Nephron (organoid): ENCODE measurements at regions not wholly inside any gene's neighbourhood (a gene's known extent, or its start where the extent isn't known, plus 50 kb on each side); places are given as distances from the start of the nearest gene placed in this dataset.

ENCODE experiments used
- H3K27ac Mint-ChIP-seq, 3 experiments: 2 replicates each; pipeline ENCODE4 v1.8.0; 2020; ENCODE audit warnings: mixed read lengths in 3 of 3, mild to moderate bottlenecking in 2 of 3, moderate library complexity in 1 of 3
- H3K27me3 Mint-ChIP-seq: 2 replicates; pipeline ENCODE4 v1.8.0; 2021; ENCODE audit warnings: low read depth, mild to moderate bottlenecking, moderate library complexity, mixed read lengths
- H3K36me3 Mint-ChIP-seq: 2 replicates; pipeline ENCODE4 v1.8.0; 2020; ENCODE audit warnings: low read depth, mixed read lengths
- H3K4me1 Mint-ChIP-seq: 2 replicates; pipeline ENCODE4 v1.8.0; 2020; ENCODE audit warnings: mixed read lengths
- H3K4me3 Mint-ChIP-seq, 3 experiments: 2 replicates each; pipeline ENCODE4 v1.8.0; 2020; ENCODE audit warnings: mild to moderate bottlenecking in 3 of 3, mixed read lengths in 3 of 3, moderate library complexity in 2 of 3
- H3K9me3 Mint-ChIP-seq: 2 replicates; pipeline ENCODE4 v1.8.0; 2020; ENCODE audit warnings: mixed read lengths
- TF ChIP-seq, protein P1 (sequence below), 3 experiments: fragments of 200-600 bp; sonication (generic); IDR thresholded peaks; one replicate each; pipeline ENCODE4 v1.5.0; 2021; ENCODE audit warnings: antibody characterized with exemption in 3 of 3; ENCODE audit not compliant: unreplicated experiment in 3 of 3

DNA sequence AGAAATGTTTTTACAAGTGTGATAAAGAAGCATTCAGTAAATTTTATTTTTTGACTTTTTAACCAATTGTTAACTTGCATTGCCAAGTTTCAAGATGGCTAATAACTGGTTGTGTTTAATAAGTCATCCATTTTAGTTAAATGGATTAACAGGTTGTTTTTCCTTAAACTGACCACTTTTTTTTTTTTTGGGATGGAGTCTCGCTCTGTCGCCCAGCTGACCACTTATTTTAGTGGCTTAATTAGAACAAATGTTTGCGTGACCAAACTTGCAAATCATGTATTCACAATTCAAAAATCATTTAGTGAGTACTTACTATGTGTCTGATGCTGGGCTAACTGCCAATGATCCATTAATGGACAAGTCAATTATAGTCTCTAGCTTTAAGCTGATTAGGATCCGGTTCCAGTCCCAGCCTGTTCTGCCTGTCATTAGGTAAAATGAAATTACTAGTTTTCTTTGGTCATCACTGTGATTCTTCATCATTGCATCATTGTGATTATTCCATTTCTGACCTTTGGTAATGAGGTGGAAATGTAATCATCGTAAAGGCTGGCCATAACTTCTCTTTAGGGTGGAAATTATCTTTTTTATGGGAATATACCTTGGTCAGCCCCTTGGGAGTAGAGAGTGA is 729.2 kb upstream of the MARCKS start:
- H3K4me1 Mint-ChIP-seq: peaks cover 19% of the 10 kb centered on the region
- peak overlapping the region in 1 of 3 experiments; percentile 24 for H3K27ac Mint-ChIP-seq
- H3K27me3 Mint-ChIP-seq: no peaks in the 10 kb centered on the region
- no peaks in the 10 kb centered on the region for H3K36me3 Mint-ChIP-seq
- no peak overlapping the region for H3K4me3 Mint-ChIP-seq
- H3K9me3 Mint-ChIP-seq: no peaks in the 10 kb centered on the region
- TF ChIP-seq, protein P1, sequence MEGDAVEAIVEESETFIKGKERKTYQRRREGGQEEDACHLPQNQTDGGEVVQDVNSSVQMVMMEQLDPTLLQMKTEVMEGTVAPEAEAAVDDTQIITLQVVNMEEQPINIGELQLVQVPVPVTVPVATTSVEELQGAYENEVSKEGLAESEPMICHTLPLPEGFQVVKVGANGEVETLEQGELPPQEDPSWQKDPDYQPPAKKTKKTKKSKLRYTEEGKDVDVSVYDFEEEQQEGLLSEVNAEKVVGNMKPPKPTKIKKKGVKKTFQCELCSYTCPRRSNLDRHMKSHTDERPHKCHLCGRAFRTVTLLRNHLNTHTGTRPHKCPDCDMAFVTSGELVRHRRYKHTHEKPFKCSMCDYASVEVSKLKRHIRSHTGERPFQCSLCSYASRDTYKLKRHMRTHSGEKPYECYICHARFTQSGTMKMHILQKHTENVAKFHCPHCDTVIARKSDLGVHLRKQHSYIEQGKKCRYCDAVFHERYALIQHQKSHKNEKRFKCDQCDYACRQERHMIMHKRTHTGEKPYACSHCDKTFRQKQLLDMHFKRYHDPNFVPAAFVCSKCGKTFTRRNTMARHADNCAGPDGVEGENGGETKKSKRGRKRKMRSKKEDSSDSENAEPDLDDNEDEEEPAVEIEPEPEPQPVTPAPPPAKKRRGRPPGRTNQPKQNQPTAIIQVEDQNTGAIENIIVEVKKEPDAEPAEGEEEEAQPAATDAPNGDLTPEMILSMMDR (IDR thresholded peaks at IDR 0.05; ENCODE audit: unreplicated experiment in 3 of 3): no peak

DNA sequence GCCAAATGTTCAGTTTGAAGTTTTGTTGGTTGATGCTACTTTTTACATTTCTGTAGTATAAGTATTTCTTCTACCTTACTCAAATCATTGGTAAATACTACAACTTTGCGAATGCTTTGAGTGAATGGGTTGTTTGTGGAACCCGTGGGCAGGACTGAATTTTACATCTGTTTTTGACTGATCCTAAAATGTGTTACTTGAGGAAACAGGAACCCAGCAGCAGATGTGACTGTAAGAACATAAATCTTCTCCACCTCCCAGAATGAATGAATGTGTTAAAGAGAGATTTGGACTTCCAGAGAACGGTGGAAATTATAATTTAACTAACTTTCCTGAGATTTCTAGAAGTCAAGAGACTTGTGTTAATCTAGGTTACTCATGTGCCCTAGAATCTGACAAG is 728.5 kb upstream of the MARCKS start:
- Mint-ChIP-seq H3K4me1 (peaks cover 14% of the 10 kb centered on the region), H3K36me3 (no peaks in the 10 kb centered on the region), H3K4me3 (no peak overlapping the region), H3K27me3 (no peaks in the 10 kb centered on the region), H3K27ac (no peak overlapping the region), H3K9me3 (no peaks in the 10 kb centered on the region)
- TF ChIP-seq, protein P1 (IDR thresholded peaks at IDR 0.05; ENCODE audit: unreplicated experiment in 3 of 3): no peak

DNA sequence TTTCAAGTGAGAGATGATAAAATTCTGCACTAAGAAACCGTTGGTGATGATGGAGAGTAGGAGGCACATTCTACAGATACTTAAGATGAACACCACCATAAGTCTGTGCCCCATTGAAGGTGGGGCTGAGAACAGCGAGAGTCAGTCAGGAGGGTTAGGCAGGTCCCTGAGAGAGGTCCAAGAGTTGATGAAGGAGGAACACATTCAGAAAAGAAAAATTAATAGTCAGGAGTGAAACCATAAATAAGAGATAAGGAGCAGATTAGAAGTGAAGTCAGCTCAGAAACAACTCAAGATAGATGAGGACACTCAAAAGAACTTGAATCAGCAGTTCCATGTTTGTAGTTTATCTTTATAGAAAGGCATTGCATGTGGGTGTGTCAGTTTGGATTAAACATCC is 727.2 kb upstream of the MARCKS start:
- Mint-ChIP-seq H3K4me3 (no peak overlapping the region), H3K36me3 (no peaks in the 10 kb centered on the region), H3K27ac (no peak overlapping the region)

GRCh38 chr6:113137426-113137825 is 719.7 kb upstream of the MARCKS start:
- TF ChIP-seq, protein P1 (IDR thresholded peaks at IDR 0.05; ENCODE audit: unreplicated experiment in 3 of 3): no peak
- H3K4me1 Mint-ChIP-seq: peaks cover 20% of the 10 kb centered on the region
- peak overlapping the region; percentile 91 to 98 (median 96) for H3K27ac Mint-ChIP-seq
- no peaks in the 10 kb centered on the region for H3K36me3 Mint-ChIP-seq
- H3K27me3 Mint-ChIP-seq: peaks cover 5% of the 10 kb centered on the region
- H3K4me3 Mint-ChIP-seq: peak overlapping the region; percentile 15 to 44 (median 40)
- H3K9me3 Mint-ChIP-seq: no peaks in the 10 kb centered on the region

More for the DNA sequence above, 727.2 kb upstream of the MARCKS start:
- no peaks in the 10 kb centered on the region for H3K27me3 Mint-ChIP-seq
- no peaks in the 10 kb centered on the region for H3K9me3 Mint-ChIP-seq
- TF ChIP-seq, protein P1 (IDR thresholded peaks at IDR 0.05; ENCODE audit: unreplicated experiment in 3 of 3): no peak
- H3K4me1 Mint-ChIP-seq: peaks cover 14% of the 10 kb centered on the region

DNA sequence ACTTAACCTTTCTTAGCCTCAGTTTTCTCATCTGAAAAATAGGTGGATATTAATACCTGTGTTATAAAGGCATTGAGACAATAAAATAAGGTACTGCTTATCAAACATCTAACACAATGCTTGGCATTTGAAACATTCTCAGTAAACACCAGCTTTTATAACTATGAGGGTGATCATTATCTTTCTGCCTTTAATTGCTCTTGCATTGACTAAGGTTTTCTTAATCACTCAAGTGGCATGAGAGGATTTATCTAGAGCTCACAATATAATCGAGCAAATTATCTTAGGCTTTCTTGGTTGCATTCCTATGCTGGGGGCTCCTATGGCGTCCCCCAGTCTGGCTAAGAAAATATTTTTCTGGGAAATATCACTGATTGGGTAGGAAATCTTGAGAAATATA is 716.4 kb upstream of the MARCKS start:
- Mint-ChIP-seq H3K4me1 (peaks cover 20% of the 10 kb centered on the region), H3K4me3 (no peak overlapping the region), H3K36me3 (no peaks in the 10 kb centered on the region), H3K9me3 (no peaks in the 10 kb centered on the region), H3K27me3 (no peaks in the 10 kb centered on the region), H3K27ac (no peak overlapping the region)
- TF ChIP-seq, protein P1 (IDR thresholded peaks at IDR 0.05; ENCODE audit: unreplicated experiment in 3 of 3): no peak

DNA sequence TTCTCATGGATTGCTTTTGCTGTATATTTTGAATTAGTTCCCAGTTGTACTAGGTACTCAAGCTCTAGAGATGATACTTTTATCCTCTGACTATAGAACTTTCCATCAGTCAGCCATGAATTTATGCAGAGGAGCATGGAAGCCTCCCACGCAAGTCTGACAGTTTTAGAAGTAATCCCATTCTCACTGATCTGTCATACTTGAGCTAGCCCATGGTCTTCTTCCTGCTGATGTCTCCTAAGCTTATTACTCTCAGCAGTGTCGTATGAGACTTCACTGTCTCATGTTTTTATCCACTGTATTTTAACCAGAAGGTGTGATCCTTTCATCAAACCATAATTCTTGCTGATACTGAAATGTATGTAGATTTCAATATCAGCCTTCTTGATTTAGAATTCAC is 715.2 kb upstream of the MARCKS start:
- TF ChIP-seq, protein P1 (IDR thresholded peaks at IDR 0.05; ENCODE audit: unreplicated experiment in 3 of 3): no peak
- Mint-ChIP-seq H3K4me1 (peaks cover 17% of the 10 kb centered on the region), H3K9me3 (no peaks in the 10 kb centered on the region), H3K36me3 (no peaks in the 10 kb centered on the region), H3K4me3 (no peak overlapping the region), H3K27ac (no peak overlapping the region), H3K27me3 (no peaks in the 10 kb centered on the region)
